ENCODE measurements at regions not wholly inside any gene's neighbourhood (a gene's known extent, or its start where the extent isn't known, plus 50 kb on each side); places are given as distances from the start of the nearest gene placed in this dataset.

- H3K27me3 Mint-ChIP-seq (ENCODE audit: insufficient read depth, unreplicated experiment) = no peaks in the 10 kb centered on the region
- Histone ChIP-seq H3K36me3 (ENCODE audit: control insufficient read depth, insufficient read depth, low read length) (no peaks in the 10 kb centered on the region), H3K9me3 (no peaks in the 10 kb centered on the region), H3K4me1 (peaks cover 17% of the 10 kb centered on the region), H3K4me3 (ENCODE audit: low read depth, low read length) (no peak overlapping the region), H3K27me3 (replicated peaks; ENCODE audit: control insufficient read depth, insufficient read depth, low read length) (no peaks in the 10 kb centered on the region)
- H3K4me1 Mint-ChIP-seq (ENCODE audit: low read depth, unreplicated experiment) = peaks cover 18% of the 10 kb centered on the region
- H3K4me3 Mint-ChIP-seq (ENCODE audit: unreplicated experiment) = no peak overlapping the region
- no peak for TF ChIP-seq CTCF (IDR thresholded peaks at IDR 0.05; ENCODE audit: insufficient read depth in 1 of 2, low read depth in 1 of 2, low read length in 1 of 2, severe bottlenecking in 1 of 2, unreplicated experiment in 1 of 2)
- no peaks in the 10 kb centered on the region for H3K36me3 Mint-ChIP-seq (ENCODE audit: insufficient read depth, unreplicated experiment)
- H3K27ac Mint-ChIP-seq (ENCODE audit: unreplicated experiment) = no peak overlapping the region
- no TSS peak for BruUV-seq (replicated peaks)
- ChIA-PET POLR2A (no interaction called here), CTCF (no interaction called here)
- H3K9me3 Mint-ChIP-seq (ENCODE audit: unreplicated experiment) = no peaks in the 10 kb centered on the region
- DNase-seq = no peak
- intact Hi-C loops (cut with micrococcal nuclease; ENCODE audit: unreplicated experiment) = loop anchor here (10.0 kb wide), 1 partner anchor 375 kb away; no protein-coding TSS in a partner anchor
These were observed 131.9 kb upstream of the SGK1 start for GRCh38 chr6:134449781-134450180.

GRCh38 chr6:134449004-134449403 is 131.1 kb upstream of the SGK1 start:
- H3K4me3 Mint-ChIP-seq (ENCODE audit: unreplicated experiment) = no peak overlapping the region
- no peak overlapping the region for H3K27ac Mint-ChIP-seq (ENCODE audit: unreplicated experiment)
- peaks cover 10% of the 10 kb centered on the region for H3K4me1 Mint-ChIP-seq (ENCODE audit: low read depth, unreplicated experiment)
- H3K36me3 Mint-ChIP-seq (ENCODE audit: insufficient read depth, unreplicated experiment) = no peaks in the 10 kb centered on the region
- Histone ChIP-seq H3K4me1 (peaks cover 9% of the 10 kb centered on the region), H3K36me3 (ENCODE audit: control insufficient read depth, insufficient read depth, low read length) (no peaks in the 10 kb centered on the region), H3K4me3 (ENCODE audit: low read depth, low read length) (no peak overlapping the region), H3K27me3 (replicated peaks; ENCODE audit: control insufficient read depth, insufficient read depth, low read length) (no peaks in the 10 kb centered on the region), H3K9me3 (no peaks in the 10 kb centered on the region)
- no peak for TF ChIP-seq CTCF (IDR thresholded peaks at IDR 0.05; ENCODE audit: insufficient read depth in 1 of 2, low read depth in 1 of 2, low read length in 1 of 2, severe bottlenecking in 1 of 2, unreplicated experiment in 1 of 2)
- no peaks in the 10 kb centered on the region for H3K9me3 Mint-ChIP-seq (ENCODE audit: unreplicated experiment)
- no peak for DNase-seq
- no peaks in the 10 kb centered on the region for H3K27me3 Mint-ChIP-seq (ENCODE audit: insufficient read depth, unreplicated experiment)
- intact Hi-C loops (cut with micrococcal nuclease; ENCODE audit: unreplicated experiment) = no loop called here
- ChIA-PET CTCF (no interaction called here), POLR2A (no interaction called here)
- no TSS peak for BruUV-seq (replicated peaks)

- CTCF ChIA-PET = no interaction called here
These were observed 130.0 kb upstream of the SGK1 start for GRCh38 chr6:134447883-134448387.

More at GRCh38 chr6:134447883-134448387, 130.0 kb upstream of the SGK1 start:
- intact Hi-C loops (cut with micrococcal nuclease; ENCODE audit: unreplicated experiment) = no loop called here
- Histone ChIP-seq H3K9me3 (no peaks in the 10 kb centered on the region), H3K4me3 (ENCODE audit: low read depth, low read length) (no peak overlapping the region), H3K27me3 (replicated peaks; ENCODE audit: control insufficient read depth, insufficient read depth, low read length) (no peaks in the 10 kb centered on the region), H3K36me3 (ENCODE audit: control insufficient read depth, insufficient read depth, low read length) (no peaks in the 10 kb centered on the region), H3K4me1 (no peaks in the 10 kb centered on the region)
- H3K36me3 Mint-ChIP-seq (ENCODE audit: insufficient read depth, unreplicated experiment) = no peaks in the 10 kb centered on the region
- BruUV-seq (replicated peaks) = no TSS peak
- no peaks in the 10 kb centered on the region for H3K9me3 Mint-ChIP-seq (ENCODE audit: unreplicated experiment)
- POLR2A ChIA-PET = no interaction called here
- H3K4me1 Mint-ChIP-seq (ENCODE audit: low read depth, unreplicated experiment) = peaks cover 6% of the 10 kb centered on the region
- TF ChIP-seq CTCF (IDR thresholded peaks at IDR 0.05; ENCODE audit: insufficient read depth in 1 of 2, low read depth in 1 of 2, low read length in 1 of 2, severe bottlenecking in 1 of 2, unreplicated experiment in 1 of 2) = no peak
- no peaks in the 10 kb centered on the region for H3K27me3 Mint-ChIP-seq (ENCODE audit: insufficient read depth, unreplicated experiment)
- H3K4me3 Mint-ChIP-seq (ENCODE audit: unreplicated experiment) = no peak overlapping the region
- H3K27ac Mint-ChIP-seq (ENCODE audit: unreplicated experiment) = no peak overlapping the region
- DNase-seq = no peak

All from Caco-2 (cell line).